NCI-H82 (cell line): ENCODE measurements at regions not wholly inside any gene's neighbourhood (a gene's known extent, or its start where the extent isn't known, plus 50 kb on each side); places are given as distances from the start of the nearest gene placed in this dataset.
"Not testable (repeated sequence)": the region's sequence is repeated elsewhere in the genome, so short reads cannot be mapped to it uniquely, and the experiment has no call there.

ENCODE experiments used
- DNase-seq: peaks from one replicate; lab custom pipeline; 2025; lab: John Stamatoyannopoulos, UW

DNA sequence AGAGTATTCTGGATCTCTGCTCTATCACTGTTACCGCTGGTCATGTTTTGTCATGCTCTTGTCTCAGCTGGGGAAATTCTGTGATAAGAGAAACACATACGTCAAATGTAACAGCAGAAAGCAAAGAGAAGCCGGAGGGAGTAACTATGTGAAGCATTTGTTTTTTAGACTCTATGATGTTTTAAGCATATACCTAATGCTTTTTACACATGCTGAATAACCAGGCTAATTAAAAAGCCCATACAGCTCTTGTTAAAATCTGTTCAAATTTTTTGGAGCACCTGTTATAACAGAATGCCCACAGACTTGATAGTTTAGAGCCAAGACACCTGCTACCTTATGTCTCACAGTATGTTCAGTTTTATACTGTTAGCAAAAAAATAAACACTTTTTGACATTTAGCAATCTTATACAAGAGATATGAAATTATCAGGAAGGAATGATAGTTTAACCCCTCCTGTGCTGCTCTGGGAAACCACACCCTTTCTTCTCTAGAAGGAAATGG, 92.3 kb upstream of the TANK start:
- no peak for DNase-seq

DNA sequence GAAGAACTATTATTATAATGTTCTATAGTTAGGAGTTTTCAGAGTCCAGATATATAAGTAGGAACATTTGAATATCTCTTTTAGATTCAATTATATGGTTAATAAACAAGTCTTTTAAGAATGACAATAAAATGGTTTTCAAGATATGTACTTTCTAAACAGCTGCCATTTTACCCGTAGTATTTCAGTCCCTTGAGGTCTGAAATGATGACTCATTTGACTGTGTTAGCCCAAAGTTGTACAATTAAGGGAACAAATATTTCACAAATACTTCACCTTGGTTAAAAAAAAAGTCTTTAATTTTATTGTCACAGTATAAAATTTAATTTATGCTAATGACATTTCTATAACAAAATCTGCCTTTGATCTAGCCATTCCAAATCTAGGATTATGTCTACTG, 91.6 kb upstream of the TANK start:
- DNase-seq, result no peak

DNA sequence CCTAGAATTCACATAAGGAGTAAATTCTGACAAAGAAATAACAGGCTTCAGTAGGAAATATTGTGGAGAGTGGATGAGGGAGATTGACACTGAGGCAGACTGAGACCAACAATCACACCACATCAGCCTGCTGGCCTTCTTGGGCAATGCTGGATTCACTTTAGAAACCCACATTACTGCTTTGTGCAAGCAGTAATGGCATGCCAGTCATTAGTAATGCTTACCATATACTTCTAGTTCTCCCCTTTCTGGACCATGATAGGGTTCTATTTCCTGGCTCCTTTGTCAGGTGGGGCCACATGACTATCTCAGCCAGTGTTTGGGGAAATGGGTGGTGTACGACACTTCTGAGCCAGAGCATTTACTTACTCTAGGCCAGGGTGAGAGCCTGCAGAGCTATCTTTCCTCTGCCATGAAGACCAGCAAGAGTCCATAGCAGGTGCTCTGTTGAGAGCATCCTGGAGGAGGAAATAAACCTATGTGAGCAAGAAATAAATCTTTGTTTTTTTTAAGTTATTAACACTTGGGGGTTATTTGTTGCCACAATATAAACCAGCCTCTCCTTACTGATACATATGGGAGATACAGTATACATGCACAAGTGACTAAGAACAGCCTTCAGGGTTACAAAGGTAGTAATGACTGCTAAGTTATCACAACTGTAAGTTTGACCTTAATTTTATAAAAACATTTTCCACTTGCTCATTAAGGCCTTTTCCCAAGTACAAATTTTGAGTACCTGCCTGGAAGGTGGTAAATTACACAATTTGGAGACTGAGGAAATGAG, 89.3 kb upstream of the TANK start:
- DNase-seq, result no peak

DNA sequence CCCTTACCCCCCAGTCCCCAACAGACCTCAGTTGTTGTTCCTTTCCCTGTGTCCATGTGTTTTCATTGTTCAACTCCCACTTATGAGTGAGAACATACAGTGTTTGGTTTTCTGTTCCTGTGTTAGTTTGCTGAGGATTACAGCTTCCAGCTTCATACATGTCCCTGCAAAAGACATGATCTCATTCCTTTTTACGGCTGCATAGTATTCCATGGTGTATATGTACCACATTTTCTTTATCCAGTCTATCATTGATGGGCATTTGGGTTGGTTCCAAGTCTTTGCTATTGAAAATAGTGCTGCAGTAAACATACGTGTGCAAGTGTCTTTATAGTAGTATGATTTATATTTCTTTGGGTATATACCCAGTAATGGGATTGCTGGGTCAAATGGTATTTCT, 87.8 kb upstream of the TANK start:
- DNase-seq, result not testable (repeated sequence)

DNA sequence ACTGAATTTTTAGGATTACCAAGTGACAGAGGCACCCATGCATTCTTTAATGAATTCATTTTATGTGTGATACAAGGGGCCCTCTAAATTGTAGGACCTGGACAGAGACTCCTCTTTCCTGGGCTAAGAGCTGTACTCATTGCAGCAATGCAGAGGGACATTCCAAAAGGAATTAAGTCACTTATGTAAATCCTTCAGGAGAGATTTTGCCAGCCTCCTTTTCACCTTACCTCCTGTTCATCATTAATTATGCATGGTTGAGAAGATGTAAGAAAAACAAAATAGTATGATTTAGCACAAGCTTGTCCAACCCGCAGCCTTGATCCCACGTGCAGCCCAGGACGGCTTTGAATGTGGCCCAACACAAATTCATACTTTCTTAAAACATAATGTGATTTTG, 84.5 kb upstream of the TANK start:
- DNase-seq, result peak; percentile 32

DNA sequence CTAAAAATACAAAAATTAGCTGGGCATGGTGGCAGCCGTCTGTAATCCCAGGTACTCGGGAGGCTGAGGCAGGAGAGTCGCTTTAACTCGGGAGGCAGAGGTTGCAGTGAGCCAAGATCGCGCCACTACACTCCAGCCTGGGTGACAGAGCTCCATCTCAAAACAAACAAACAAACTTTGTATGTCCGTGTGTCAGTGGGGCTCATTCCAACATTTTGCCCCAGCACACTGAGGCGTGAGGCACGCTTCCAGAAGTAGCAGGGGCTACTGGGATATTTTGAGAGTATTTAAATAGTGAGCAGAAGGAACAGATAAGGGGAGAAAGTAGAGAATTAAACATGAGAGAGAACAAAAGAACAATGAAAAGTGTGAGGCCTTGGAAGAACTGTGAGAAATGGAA, 83.3 kb upstream of the TANK start:
- no peak for DNase-seq

DNA sequence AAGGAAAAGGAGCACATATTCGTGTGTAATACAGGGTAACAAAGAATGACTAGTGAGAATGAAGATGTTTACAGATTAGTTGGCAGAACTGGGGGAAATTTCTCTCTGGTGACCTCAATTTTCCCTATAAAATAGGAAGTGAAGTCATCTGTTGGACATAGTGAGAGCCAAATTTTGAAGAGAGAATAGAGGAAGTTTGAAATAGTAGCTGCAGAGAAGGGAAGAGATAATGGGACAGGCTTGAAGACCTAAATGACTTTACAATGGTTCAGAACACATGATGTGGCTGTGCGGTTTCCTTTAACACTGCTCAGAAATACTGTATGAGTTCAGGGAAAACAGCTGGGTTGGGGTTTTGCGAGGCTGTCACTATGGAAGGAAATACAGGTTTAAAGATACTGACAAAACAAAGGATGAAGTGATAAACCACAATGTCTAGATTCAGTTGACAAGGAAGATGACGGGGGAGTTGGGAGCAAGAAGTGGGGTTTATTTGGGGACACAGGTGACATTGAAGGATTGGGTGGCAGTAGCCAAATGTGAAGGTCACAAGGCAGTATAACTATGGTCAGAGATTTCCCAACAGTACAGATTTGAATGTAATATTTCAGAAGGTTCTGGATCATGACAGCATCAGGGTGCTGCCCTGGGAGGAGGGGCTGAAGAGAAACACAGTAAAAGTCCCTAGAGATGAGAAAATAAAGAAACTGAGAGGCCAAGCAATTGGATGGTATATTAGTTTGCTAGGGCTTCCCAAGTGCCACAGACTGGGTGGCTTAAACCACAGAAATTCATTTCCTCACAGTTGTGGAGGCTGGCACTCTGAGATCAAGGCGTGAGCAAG, 82.6 kb upstream of the TANK start:
- no peak for DNase-seq

DNA sequence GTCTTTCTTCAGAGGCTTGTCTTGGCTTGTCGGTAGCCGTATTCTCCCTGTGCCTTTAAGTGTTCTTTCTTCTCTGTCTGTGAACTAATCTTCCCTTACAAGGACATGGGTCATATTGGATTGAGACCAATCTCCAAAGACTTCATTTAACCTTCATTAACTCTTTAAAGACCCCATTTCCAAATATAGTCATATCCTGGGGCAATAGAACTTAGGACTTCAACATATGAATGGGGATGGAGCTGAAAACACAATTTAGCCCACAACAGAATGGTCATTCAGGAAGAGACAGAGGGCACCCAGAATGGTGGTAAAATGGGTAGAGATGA, 82.1 kb upstream of the TANK start:
- DNase-seq, result no peak

DNA sequence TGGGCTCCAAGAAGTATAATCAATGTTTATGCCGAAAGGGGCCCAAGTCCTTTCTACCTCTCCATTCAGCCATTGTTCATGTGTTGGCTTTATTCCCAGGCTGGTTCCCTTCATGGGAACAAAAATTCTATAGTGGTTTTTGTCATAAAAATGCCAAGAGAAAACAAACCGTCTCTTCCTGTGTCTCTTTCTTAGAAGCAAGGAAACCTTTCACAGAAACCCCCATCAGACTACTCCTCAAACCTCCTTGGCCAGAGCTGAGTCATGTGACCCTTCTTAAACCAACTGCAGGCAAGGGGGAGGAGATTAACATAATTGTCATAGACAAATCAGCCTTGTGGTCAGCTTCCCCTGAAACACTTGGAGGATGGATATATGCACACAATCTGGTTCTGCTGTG, 75.1 kb upstream of the TANK start:
- peak; percentile 11 for DNase-seq

DNA sequence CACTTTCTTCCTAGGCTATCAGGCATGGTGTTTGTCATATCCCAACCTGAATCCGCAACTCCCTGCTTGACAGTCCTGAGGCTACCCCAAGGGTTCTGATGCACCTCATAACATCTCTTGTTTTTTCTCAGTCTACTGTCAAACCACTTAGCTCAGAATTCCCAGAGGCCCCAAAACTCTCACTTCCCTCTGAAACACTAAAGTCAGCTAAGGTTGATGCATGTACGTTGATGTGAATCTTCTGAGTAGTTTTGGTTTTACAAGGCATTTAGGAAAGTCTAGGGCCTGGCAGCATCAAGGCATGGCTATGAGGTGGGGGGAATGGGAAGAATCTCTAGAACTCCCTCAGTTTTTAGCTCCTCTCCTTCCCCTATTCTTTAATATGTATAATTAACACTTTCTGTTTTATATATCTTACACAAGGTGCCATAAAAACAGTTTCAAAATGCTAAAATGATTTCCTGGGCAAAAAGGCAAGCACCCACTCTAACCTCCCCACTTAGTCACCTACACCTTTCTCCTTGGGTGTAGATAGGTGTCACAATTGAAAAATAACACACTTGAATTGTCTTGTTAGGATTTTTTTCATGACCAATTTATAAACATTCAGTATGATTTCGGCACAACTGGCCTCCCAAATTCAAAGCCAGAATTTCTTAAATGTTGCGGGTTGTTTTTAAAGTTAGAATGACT, 71.4 kb upstream of the TANK start:
- DNase-seq, result no peak

DNA sequence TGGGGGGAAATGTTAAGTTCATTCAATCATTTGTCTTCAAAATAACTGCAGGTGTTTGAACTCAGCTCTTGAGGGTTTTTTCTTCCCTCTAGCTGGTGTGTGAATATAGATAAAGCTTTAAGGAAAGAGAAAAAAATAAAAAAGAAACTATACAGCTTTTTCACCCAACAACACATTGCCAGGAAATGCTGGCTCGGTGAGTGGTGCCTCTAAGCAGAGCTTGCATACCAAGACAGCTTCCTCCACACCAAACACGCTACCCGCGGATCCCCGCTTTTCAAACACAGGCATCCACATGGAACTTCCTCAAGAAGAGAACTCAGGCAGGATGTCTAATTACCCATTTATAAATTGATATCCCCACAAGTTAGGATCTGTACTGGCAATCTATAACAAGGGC, 69.8 kb upstream of the TANK start:
- no peak for DNase-seq

DNA sequence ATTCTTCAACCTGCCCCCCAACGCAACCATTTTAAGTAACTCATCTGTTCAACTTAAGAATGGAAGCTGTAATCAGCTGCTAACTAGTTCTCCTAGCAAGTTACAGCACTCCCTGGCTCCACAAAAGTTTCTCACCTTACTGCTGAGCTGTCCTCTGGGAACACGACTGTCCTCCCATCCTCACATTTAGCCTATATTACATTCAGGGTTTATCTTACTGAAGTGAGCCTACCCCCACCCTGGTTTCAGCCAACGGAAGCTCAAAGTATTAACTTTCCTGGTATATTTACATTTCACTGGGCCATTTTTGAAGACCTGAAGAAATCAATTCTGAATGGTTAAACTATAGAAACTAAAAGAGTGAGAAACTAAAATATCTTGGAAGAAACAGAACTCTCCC, 64.9 kb upstream of the TANK start:
- no peak for DNase-seq

DNA sequence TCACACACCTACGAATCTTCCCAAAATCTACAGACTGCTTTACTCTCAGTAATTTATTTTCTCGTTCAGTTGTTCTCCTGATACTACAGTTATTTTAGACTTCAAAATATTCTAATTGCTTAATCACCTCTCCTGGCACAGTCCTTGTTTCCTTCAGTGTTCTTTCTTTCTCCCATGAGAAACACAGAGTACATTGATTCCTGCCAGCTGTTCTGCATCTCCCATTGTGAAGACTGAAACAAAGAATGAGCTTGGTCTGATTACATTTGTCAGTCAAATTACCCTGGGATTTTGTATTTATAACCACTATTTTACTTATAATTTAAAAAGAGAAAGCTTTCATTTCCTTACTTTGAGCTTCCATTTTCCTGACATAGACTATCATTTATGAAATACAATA, 63.9 kb upstream of the TANK start:
- DNase-seq, result no peak

DNA sequence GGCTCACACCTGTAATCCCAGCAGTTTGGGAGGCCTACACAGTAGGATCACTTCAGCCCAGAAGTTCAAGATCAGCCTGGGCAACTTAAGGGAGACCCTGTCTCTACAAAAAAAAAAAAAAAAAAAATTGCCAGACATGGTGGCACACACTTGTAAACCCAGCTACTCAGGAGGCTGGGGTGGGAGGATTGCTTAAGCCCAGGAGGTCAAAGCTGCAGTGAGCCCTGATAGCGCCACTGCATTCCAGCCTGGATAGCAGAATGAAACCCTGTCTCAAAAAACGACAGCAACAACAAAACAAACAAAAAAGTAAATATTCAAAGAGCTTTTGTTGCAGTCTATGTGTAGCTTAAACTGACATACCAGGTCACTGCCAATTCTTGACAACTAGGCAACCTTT, 63.1 kb upstream of the TANK start:
- no peak for DNase-seq

DNA sequence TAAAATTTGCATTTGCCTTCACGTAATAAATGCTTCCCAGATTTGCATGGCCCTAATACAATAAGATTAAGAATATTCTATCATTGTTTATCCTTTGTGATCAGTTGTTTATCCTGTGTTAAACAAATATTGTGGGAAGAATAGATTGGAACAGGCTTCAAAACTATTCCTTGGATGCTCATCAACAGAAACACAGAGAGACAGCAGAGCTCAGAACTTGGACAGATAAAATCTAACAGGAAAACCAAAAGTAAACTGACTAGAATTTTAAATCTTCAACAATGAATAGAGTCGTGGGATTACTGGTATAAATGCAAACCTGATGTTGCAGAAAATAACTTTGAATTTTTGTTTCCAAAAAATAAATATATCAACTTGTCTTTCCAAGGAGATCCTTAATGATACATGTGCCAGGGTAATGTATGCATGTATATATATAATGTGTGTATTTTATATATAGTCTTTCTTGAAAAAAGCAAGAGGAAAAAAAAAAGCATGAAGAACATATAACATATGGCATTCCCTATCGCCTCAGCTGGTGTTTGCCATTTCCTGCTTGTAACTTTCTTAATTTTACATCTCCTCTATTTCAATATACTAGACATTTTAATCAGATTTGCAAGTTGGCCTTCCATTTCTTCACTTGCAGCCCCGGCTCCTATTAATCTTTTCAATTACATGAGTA, 59.9 kb upstream of the TANK start:
- no peak for DNase-seq

DNA sequence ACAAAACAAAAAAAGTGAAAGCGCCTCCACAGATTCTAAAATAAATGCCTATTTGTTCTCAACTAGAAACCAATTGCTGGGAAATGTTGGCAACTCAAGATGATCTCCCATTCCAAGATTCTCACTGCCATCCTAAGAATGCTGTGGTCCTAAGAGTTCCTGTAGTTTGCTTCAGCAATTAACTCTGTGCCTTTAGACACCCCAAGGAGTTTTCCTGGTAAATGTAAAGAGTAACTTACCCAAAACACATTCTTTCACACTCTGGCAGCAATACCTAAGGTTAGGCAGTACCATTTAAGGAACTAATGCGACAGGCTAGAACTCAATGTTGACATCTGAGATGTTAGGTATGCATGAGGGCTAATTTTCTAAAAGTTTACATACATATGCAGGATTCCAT, 58.8 kb upstream of the TANK start:
- DNase-seq, result no peak

DNA sequence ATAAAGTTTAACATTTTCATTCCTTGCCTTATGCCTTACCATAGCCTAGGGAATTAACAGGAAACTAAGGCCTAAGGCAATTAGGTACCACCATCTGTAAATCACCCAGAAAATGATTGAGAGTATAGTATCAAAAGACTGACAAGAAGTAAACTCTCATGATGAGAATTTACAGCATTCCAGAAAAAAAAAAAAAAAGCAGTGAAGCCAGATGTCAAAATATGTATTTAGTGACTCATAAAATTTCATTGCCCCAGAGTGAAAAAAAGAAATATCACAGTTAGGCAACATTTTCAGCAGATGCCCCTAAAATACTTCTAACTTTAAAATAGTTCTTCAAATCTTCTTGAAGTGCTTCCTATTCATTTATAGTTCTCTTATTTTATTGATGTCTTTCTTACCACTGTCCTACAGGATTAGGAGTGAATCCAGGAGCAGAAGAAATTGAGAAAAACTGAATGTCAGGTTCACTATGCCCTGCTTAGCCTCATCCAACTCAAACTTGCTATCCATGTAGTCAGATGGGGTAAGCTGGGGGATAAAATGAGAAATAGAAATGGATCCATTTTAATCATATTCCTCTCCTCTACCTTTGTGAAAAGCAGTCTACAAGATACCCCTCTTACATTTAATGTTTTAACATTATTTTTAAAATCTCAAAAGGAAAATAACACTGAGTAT, 57.3 kb upstream of the TANK start:
- DNase-seq, result peak; percentile 24

DNA sequence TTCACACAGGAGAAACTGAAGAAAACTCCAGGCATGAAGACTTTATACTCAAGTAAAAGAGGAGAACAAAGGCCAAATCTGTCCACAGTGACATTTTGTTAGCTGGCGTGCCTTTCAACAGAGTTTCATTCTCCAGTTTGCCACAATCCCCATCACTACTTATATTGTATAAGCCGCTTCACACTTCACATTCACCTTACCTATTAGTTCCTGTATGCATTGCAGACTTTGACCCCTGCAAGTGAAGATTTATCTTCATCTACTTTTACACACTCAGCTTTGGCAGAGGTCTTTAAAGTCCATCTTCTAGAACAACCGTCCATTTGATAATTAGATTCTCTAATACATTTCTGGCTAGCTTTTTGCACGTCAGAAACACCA, 56.8 kb upstream of the TANK start:
- no peak for DNase-seq

DNA sequence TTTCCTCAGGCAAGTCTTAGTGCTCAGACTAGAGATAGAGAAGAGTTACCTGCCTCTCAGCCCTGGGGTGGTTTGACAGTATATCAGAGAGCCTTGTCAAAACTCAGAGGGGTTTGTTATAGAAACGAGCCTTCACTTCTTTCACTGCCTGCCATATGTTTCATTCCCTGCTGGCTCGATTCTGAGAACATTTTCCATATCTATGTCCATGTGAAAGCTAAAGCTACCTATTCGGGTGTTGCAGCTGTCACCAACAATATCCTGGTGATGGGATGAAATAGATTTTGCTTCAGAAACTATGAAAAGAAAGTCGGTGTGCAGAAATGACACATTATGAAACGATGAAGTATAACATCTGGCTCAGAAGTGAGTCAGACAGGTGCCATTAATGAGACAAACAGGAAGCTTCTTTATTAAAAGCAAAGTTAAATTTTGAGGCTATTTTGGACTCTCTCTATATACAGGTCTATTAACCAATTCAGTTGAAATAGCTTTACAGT, 56.1 kb upstream of the TANK start:
- no peak for DNase-seq

DNA sequence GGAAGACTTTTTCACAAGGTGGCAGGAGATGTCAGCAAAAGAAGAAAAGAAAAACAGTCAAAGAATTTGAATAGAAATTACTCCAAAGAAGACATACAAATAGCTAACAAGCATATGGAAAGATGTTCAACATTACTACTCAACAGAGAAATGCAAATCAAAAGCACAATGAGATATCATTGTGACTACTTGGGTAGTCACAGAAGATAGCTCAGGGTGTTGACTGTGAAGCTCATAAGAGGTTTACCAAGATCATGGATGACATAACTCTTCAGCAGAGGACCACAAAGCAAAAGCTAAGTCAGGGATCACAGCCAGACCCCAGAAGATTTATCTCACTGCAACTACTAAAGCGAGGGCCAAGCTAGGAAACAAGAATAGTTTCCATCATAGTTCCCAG, 53.0 kb upstream of the TANK start:
- no peak for DNase-seq
